Vagina (tissue), 2 donors: ENCODE measurements at regions not wholly inside any gene's neighbourhood (a gene's known extent, or its start where the extent isn't known, plus 50 kb on each side); places are given as distances from the start of the nearest gene placed in this dataset.

ENCODE experiments used
- POLR2A ChIP-seq, 2 donors: fragments of 450-650 bp; IDR thresholded peaks; one replicate each; pipeline ENCODE4 v1.6.1; 2017; ENCODE audit warnings: antibody characterized with exemption in 2 of 2, mild to moderate bottlenecking in 2 of 2, moderate library complexity in 2 of 2
- POLR2AphosphoS5 ChIP-seq, 2 donors: sonication (generic); formaldehyde crosslinking; IDR thresholded peaks; one replicate each; pipeline ENCODE4 v1.9.0; 2017; ENCODE audit warnings: antibody characterized with exemption in 2 of 2, mild to moderate bottlenecking in 2 of 2, low read depth in 1 of 2; ENCODE audit not compliant: insufficient read depth in 1 of 2
- TF ChIP-seq, protein P1 (sequence below), 3 experiments: fragments of 450-650 bp in 2 of 3; fragments of 200-600 bp in 1 of 3; sonication (generic) in 1 of 3; IDR thresholded peaks; one replicate each; pipeline ENCODE4 v1.5.1; 2017 to 2019; ENCODE audit warnings: antibody characterized with exemption in 3 of 3, mild to moderate bottlenecking in 2 of 3, moderate library complexity in 2 of 3

DNA sequence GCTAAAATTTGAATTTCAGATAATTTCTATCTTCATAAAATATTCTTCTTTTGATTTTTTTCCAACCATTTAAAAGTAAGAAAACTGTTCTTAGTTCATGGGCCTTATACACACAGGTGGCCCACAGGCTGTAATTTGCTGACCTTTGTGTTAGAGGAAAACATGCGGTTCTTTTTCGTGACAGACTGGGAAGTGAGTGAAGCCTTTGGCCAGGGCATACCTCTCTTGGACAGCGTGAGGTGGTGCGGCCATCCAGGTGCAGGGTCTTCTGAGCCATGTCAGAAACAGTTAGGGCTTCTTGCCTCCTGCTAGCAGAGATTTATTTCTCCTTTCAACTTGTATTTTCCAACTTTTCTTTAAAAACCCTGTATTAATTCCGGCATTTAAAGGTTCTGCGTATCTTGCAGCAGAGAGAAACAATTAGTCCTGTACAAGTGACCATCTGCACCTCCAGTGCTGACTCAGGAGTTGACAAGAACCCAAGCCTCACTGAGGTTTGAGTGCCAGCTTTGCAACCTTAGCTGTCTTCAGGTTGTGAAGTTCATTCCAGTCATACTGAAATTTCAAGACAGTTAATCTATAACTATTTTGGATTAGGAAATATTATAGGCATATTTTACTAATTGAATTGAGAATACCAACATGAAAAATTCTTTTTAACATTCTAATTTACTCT lies 177.8 kb downstream of the LY86 start:
- TF ChIP-seq, protein P1, sequence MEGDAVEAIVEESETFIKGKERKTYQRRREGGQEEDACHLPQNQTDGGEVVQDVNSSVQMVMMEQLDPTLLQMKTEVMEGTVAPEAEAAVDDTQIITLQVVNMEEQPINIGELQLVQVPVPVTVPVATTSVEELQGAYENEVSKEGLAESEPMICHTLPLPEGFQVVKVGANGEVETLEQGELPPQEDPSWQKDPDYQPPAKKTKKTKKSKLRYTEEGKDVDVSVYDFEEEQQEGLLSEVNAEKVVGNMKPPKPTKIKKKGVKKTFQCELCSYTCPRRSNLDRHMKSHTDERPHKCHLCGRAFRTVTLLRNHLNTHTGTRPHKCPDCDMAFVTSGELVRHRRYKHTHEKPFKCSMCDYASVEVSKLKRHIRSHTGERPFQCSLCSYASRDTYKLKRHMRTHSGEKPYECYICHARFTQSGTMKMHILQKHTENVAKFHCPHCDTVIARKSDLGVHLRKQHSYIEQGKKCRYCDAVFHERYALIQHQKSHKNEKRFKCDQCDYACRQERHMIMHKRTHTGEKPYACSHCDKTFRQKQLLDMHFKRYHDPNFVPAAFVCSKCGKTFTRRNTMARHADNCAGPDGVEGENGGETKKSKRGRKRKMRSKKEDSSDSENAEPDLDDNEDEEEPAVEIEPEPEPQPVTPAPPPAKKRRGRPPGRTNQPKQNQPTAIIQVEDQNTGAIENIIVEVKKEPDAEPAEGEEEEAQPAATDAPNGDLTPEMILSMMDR (IDR thresholded peaks at IDR 0.05) = no peak
- TF ChIP-seq POLR2A (IDR thresholded peaks at IDR 0.05) (no peak), POLR2AphosphoS5 (IDR thresholded peaks at IDR 0.05; ENCODE audit: insufficient read depth in 1 of 2, low read depth in 1 of 2) (no peak)
